RPMI7951 (cell line): ENCODE measurements at regions not wholly inside any gene's neighbourhood (a gene's known extent, or its start where the extent isn't known, plus 50 kb on each side); places are given as distances from the start of the nearest gene placed in this dataset.
"Not testable (repeated sequence)": the region's sequence is repeated elsewhere in the genome, so short reads cannot be mapped to it uniquely, and the experiment has no call there.

Source experiments
- DNase-seq: peaks from one replicate; pipeline ENCODE4 v3.0.0-alpha.2; 2012; ENCODE audit warnings: low read depth

DNA sequence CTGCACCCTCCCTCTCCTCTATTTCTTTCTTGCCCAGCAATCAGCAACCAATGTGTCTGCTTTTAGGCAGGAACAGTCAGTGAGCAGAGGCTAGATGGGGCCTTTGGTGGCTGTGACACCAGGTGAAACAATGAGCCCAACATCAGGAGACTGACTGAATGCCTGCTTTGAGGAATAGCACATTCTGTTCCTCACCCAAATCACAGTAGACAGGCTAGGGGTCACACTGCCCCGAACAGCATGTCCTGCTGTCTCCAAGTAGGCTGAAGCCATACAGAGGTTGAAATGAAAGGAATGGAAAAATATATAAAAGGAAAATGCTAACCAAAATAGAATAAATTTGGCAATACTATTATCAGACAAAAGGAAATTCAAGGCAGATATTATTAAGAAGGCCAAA, 122.5 kb upstream of the GDNF start:
- DNase-seq: no peak

DNA sequence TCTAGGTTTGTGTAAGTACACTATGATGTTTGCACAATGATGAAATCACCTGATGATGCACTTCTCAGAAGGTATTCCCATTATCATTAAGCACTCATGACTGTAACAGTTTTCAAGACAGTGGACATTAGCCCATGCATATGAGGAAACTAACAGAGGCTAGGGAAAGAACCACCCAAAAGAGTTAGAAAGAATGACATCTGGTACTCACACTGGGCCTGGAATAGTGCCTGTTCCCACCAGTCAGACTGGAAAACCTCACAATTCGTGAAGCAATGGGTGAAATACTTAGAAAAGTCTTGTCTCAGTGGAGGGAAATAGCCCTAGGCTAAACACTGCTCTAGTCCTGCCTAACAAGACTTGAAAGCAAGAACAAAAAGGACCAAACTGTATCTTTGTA, 117.4 kb upstream of the GDNF start:
- DNase-seq: no peak

DNA sequence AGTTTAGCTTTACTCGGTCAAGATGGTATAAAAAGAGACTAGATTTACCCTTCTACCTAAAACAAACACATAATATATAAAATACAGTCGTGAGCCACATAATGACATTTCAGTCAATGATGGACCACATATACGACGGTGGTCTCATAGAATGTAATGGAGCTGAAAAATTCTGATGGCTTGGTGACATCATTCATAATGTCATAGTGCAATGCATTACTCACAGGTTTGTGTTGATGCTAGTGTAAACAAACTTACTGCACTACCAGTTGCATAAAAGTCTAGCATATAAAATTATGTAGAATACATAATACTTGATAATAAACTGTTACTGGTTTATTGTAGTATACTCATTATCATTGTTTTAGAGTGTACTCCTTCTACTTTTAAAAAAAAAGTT, 115.9 kb upstream of the GDNF start:
- DNase-seq: no peak

DNA sequence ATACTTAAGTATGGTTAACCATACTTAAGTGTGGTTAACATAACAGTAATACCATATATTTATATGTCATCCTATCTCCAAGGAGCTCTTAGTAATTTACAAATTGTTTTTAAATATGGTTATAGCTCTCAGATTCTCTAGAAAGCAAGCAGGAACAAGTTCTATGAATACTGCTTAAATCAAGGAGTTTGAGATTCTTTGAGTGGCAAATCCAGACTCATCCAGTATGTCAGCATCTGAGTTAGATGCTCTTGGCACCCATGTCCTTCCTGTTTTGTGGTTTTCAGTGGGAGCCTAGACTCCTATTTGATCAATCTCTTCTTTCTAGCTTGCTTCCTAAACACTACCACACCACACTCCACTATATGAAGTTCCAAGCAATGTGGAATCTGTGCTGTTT, 114.7 kb upstream of the GDNF start:
- DNase-seq: no peak

DNA sequence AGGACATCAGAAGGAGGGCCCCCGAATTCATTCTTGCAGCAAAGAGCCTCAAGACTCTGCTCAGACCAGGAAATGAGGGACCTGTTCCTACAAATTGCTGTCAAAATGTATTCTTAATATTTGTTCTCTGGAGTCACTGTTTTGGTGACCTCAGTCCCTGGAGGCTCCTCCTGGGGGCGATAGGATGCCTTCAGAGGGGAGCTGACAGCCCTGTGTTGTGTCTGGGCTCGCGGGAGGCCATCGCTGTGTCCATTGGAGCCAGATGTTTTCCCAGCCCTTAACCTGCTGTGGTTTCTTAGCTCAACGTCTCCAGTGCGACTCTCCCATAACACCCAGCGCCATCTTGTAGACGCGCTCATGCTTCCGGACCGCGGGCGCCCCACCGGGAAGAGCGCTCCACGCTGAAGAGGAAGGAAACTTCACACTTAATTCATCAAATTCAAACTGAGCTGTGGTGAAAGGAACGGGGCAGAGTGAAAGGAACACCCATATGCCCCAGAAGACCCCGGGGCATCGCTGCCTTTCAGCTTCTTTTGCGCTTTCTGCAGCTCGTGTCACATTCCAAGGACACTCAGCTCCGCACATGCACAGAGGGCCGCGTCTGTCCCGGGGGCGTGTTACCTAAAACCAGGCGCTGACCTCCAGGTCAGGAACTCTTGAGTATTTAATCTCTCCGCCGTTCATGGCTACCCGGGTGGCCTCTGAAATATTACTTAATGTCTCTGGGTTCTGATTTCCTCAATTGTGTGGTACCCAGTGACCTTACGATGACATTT, 112.3 kb upstream of the GDNF start:
- no peak for DNase-seq

DNA sequence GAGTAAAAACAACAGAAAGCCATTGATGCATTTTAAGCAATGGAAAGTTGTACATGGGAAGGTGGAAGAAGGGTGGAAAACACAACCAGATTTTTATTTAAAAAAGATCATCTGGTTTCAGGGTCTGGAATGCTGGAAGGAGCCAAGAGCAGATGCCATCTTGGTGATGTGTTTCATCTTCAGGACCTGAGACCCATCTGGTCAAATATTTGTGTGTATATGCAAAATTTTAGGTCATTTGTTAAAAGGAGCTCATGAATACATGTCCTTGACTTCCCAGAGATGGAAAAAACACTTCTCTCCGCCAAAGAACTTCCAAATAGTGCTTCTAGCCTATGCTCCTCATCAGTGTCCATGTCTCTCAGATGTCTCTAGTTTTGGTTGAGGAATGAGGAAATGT, 110.6 kb upstream of the GDNF start:
- no peak for DNase-seq

DNA sequence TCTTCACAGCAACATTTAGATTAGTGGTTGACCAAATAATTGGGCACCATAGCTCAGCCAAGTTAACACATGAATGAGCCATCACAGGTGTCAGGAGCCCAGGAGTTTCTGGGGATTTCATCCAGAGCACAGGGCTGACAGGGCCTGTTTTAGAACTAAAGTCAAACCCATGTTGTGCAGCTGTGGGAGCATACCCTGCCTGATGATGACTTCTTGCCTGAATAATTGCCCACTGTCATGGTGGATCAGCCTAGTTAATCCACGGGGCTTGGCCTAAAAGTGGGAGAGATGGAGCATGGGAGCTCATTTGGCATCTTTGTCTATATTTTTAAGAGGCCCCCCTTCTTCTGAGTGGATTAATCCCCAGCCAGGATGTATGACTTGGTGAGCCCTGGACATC, 105.6 kb upstream of the GDNF start:
- no peak for DNase-seq

DNA sequence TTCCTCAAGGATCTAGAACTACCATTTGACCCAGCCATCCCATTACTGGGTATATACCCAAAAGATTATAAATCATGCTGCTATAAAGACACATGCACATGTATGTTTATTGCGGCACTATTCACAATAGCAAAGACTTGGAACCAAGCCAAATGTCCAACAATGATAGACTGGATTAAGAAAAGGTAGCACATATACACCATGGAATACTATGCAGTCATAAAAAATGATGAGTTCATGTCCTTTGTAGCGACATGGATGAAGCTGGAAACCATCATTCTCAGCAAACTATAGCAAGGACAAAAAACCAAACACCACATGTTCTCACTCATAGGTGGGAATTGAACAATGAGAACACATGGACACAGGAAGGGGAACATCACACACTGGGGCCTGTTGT, 103.3 kb upstream of the GDNF start:
- not testable (repeated sequence) for DNase-seq

DNA sequence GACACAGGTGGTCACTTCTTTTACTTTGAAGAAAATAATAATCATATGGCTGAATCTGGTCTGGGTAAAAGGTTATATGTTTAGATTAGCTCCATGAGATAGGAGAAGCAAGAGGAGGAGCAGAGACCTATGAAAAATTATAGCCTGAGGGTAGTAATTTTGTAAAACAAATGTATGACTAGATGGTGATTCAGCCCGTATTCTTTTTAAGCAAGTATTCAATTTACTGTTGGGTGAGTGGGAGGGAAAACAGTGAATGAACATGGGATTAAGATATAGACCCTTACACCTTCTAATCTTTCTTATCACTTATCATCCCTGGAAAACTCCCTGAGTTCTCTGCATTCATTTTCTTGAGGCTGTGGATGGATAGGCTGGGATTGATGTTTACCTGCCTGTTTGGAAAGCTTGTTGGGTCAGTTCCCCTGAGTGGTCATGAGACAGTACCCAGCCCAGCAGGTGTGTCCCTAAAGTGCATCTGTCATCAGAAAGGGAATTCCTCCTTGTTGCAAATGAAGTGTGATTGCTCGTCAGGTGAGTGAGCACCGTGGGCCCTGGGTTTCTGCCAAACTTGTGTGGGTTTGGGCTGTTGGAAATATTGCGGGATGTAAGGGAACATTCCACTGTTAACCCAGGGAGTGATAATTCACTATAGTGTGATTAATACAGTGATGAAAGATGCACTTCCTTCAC, 101.2 kb upstream of the GDNF start:
- DNase-seq: peak; percentile 31

DNA sequence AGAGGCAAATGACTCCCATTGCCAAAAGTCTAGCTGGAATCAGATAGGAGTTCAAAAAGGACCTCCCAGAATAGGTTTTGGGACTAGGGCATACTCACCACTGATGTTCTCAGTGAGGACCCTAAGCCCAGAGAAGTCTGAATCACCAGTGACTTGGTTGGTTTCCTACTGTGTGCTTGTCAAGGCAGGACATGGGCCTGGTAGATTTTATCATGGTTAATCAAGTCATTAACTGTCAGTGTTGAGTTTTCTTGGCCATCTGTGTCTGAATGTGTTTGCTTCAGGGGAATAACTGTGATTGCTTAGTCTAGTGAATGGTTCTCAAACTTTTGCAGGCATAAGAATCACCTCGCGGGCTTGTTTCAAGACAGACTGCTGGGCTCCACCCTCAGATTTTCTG, 99.0 kb upstream of the GDNF start:
- no peak for DNase-seq

DNA sequence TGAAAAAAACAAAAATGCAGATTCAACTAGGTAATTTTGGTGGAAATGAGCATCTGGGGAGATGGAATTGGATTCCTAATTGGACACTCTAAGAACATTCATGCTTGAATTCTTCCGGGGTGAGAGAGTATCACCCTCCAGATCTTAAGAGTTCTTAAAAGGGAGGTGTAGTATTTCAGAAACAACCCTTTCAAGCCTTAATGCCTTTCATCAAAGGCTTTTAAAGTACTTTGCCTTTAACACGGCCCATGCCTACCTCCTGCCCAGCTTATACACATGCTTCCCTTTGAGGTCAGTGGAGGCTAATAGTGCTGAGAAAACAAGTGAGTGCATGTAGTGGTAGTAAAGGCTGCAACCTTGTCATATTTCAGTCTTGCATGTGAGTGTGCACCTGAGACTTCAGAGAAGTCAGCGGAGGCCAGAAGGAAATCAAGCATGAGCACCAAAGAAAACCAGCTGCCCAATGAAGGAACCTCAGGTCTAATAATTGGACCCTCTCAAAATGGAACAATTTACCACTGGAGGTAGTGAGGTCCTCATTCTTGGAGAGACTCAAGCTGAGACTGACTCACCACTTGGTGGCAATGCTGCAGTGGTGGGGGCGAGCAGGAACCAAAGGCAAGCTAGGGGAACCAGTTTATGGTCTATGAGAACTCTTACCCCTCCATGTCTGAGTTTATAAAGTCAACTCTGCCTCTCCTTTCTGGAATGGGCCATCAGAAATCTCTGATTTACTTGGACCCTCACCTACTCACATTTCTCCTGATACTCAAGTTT, 98.4 kb upstream of the GDNF start:
- no peak for DNase-seq

DNA sequence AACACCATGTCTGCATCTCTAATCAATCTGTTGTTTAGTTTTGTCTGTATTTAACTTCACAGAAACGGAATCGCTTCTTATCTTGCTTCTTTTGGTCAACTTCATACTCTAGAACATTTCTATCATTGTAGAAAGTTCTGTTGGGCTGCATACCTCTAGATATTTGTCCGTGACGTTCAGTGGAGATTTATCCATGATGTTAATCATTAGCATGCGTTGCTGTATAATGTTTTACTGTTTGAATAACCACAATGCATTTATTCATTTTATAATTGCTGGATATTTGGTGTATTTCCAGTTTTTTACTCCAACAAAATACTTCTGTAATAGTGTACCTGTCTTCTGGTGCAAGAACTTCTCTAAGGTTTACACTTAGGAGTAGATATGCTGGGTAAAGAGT, 96.2 kb upstream of the GDNF start:
- no peak for DNase-seq

DNA sequence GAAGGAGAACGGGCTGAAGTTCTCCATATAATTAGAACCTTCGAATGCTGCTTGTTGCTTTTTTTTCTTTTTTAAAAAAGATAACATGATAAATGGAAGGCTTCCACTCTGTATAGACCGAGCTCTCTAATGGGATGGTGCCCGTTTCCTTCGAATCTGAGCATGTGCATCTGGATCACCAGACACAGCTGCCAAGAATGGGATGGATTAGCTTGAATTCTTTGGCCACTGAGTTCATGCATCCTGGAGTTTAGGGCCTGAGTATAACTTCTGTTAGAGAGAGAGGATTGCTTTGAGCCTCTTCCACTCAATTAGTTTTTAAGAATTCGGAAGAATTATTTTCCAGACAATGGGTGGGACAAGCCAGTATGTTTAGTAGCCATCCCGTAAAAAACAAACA, 93.7 kb upstream of the GDNF start:
- no peak for DNase-seq

DNA sequence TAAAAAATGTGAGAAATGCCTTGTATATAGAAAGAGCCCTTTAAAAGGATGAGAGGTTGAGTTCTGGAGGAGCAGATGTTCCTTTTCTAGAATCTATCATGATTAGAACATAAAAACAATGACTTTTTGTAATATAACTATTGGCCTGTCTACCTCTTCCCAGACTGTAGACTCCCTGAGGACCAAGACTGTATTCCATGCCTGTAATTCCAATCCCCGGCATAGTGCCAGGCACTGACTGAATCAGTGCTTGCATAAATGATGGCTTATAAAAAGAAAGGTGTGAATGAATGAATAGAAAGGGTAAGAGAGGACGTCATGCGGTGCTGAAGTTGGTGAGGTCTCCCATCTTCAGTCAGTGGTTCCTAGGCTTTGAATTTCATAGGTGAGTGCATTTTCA, 92.6 kb upstream of the GDNF start:
- DNase-seq: no peak

DNA sequence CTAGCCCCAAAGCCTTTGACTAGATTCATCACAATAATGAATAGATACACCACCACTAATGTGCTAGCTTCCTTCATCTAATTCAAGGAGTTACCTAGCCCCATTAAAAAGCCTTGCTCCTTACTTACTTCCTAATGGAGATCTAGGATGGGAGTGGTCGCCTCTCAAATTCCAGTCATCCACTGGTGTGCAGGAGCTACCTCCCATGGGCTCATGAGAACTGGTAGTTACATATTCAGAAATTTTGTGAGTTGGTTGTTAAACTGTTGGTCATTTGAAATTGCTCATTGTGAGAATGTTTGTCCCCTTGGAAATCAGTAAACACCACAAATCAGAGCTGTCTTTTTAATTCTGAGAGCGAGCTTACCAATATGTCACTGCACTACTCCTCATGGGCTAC, 91.7 kb upstream of the GDNF start:
- DNase-seq: no peak

DNA sequence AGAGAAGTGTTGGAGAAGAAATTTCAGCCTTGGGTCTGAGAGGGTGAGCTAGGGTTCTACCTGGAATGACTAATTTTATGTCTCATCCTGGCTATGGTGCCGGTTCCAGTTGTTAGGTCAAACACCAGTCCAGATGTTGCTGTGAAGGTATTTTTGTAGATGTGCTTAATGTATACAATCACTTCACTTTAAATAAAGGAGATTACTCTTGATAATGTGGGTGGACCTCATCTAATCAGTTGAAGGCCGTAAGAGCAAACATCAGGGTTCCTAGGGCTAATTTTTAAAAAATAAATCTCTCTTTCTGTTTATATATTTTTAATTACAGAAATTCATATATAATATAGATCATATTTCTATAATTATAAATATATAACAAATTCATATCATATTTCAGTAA, 90.5 kb upstream of the GDNF start:
- no peak for DNase-seq

DNA sequence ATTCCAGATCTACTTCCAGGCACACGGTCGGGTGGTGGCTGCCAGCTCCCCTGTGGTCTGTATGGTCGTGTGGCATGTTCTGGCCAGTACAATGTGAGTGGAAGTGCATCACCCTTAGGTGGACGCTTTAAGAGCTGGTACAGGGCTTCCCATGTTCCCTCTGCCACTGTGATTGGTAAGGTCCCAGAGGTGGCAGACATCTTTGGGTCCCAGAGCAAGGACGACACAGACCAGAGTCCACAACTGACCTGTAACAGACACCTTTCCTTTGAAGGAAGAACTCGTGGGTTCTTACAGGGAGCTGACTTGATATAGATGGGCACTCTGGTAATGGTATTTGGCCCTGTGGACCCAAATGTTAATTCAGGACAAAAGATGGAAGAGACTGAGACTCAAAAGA, 90.0 kb upstream of the GDNF start:
- no peak for DNase-seq

DNA sequence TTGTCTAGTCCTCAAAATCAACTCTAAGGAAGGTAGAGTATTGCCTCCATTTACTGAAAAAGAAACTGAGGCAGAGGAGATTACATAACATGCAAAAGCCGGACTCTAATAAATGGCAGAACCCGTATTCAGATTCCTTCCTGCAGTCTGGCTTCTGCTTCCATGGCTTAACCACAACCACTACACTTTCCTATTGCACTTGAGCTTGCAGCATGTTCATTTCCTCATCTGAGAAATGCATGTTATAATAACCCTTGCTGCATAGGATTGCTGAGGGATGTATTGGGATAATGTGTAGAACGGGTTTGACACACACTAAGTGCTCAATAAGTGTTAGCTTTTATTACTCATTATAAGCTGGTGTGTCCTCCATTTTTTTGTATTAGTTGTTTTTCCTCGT, 87.9 kb upstream of the GDNF start:
- DNase-seq: not testable (repeated sequence)

DNA sequence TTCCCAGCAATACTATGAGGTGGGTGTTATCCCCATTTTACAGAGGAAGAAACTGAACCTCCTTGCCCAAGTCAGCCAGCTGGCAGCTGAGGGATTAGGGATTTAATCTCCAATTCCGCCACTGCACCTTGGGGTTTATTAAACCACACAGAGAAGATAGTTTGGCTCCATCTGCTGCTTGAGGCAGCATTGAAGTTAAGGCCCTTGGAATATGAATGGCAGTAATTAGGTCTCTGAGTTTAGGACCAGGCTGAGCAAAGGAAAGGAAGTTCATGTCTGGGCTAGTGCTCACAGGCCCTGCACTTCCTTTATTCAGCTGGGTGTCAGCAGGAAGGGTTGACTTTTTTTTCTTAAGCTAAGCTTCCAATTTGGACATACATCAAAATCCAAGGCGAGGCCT, 86.9 kb upstream of the GDNF start:
- peak; percentile 8 for DNase-seq

DNA sequence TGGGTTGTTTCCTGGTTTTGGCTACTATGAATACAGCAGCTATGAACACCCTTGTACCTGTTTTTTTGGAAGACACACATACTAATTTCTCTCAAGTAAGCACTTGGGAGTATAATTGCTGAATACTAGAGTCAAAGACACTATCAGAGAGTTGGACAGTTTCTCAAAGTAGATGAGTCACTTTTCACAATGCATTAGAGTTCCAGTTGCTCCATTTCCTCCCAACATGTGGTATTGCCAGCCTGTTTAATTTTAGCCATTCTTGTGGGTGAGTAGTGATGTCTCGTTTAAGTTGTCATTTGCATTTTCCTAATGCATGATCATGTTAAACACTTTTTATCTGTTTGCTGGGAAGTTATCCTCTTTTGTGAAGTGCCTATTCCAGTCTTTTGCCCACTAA, 81.6 kb upstream of the GDNF start:
- DNase-seq: peak; percentile 24

DNA sequence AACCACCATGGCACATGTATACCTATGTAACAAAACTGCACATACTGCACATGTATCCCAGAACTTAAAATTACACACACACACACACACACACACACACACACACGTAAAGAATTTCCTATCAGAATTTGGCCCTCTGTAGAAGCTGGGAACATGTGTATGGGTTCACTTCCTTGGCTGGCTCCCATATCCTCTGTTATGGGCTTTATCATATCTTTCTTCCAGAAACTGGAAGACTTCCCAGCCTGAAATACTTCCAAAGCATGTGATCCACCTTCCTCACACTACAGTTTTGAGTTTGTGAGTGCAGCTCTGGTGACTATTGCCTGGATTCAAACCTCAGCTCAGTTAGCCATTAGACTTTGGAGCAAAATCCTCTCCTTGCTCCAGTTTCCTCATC, 78.6 kb upstream of the GDNF start:
- DNase-seq: peak; percentile 18

DNA sequence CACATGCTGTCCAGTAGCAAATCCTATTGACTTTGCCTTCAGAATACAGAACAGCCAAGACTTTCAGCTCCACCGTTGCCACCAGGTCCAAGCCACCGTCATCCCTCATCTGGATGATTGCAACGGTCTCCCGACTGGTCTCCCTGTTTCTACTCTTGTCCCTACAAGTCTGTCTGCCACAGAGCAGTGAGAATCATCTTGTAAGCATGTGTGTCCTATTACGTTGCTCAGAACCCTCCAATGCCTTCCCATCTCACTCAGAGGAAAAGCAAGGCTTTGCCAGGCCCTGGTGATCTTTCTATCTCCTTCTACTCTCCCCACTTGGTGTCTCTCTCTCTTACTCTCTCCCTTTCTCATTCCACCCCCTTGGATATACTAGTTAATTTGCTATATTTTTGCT, 76.7 kb upstream of the GDNF start:
- no peak for DNase-seq
